ENCODE measurements at regions not wholly inside any gene's neighbourhood (a gene's known extent, or its start where the extent isn't known, plus 50 kb on each side); places are given as distances from the start of the nearest gene placed in this dataset.
"Not testable (repeated sequence)": the region's sequence is repeated elsewhere in the genome, so short reads cannot be mapped to it uniquely, and the experiment has no call there.

DNA sequence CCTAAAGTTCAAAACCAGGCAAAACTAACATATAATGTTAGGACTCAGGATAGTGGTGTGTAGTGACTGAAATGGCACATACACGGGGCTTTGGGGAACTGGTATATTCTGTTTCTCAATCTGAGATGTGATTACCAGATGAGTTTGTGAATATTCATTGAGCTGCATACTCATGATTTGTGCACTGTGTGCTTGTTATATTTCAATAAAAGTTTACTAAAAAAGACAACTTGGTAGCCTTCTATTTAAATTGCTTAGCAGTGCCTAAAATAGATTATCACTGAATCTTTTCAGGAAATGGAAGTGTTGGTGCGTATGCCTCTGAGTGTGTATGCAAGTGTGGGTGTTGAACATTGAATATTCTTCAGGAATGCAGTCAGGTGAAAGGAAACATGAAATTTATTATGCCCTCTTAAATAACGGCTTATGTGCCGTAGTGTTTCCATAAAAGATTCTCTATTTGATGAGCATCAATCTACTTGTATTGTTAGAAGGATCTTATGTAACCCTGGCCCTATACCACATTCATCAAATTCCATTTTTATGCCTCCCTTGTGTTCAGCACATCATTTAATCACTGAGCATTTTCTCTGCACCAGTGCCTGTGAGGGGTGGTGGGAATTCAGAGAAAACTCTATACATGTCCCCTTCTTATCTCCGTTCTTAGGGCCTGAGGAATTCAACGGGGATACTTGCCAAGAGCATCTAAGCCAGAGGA lies 82.6 kb upstream of the AUTS2 start:
- H3K4me3 Mint-ChIP-seq: no peak overlapping the region
- CTCF ChIA-PET: no interaction called here
- H3K27ac Mint-ChIP-seq: no peak overlapping the region
- H3K9me3 Mint-ChIP-seq: peaks cover 2% of the 10 kb centered on the region
- H3K27me3 Mint-ChIP-seq (ENCODE audit: low read depth): no peaks in the 10 kb centered on the region
- DNase-seq: no peak
- no peaks in the 10 kb centered on the region for H3K4me1 Mint-ChIP-seq (ENCODE audit: low read depth)
- no peaks in the 10 kb centered on the region for H3K36me3 Mint-ChIP-seq (ENCODE audit: low read depth)
- intact Hi-C loops (cut with micrococcal nuclease): no loop called here

DNA sequence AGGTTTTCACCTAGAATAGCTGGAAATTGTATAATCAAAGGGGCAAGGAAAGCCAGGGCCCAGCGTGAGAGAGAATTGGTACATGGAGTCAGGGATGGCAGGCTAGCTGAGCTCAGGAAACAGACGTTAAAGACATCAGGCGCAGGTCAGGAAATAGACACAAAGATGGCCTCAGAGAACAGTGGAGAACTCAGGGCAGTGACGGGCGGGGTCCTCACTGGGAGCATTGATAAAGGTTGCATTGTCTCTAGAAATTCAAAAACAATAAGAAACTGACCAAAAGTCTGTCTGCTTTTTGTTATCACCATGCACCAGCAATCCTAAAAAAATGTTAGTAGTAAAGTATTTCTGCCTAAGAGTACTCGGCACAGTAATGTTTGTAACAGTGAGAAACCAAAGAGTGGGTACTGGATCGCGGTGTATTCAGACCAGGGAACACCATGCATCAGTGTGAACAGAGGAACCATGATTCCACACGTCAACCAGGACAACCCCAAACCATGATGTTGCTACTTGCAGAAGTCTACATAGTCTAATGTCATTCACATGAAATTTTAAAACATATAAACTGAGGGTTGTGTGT lies 81.9 kb upstream of the AUTS2 start:
- H3K27me3 Mint-ChIP-seq (ENCODE audit: low read depth): no peaks in the 10 kb centered on the region
- intact Hi-C loops (cut with micrococcal nuclease): no loop called here
- no peak for DNase-seq
- H3K36me3 Mint-ChIP-seq (ENCODE audit: low read depth): no peaks in the 10 kb centered on the region
- no peak overlapping the region for H3K4me3 Mint-ChIP-seq
- no peaks in the 10 kb centered on the region for H3K4me1 Mint-ChIP-seq (ENCODE audit: low read depth)
- H3K9me3 Mint-ChIP-seq: peaks cover 2% of the 10 kb centered on the region
- CTCF ChIA-PET: no interaction called here
- H3K27ac Mint-ChIP-seq: no peak overlapping the region

DNA sequence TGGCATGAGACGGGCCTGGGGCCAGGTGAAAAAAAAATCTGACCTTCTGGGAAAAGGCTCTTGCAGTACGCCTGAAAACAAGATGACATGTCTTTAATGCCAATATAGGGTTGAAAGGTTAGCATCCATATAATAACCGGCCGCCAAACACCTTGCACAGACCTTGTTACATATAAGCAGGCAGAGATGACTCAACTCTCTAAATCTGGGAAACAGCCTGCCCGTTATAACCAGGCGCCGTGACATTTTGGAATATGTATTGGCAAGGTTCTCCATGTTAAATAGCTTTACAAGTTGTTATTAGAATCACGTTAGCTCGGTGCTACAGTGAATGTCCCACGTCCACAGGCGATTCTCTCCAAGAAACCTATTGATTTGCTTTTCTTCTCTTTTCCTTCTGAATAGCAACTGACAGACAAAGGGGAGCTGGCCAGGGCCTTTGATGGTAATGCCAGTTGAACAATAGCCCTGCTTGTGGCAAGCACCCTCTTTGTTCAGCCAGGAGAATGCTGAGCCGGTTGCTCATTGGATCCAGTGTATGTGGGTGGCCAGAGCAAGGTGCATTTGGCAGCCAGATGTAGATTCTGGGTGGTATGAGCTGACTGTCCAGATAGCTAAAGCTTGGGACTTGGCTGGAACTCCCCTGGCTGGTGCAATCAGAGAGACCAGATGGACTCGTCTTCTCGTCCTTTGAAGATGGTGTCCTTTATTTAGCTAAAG lies 80.1 kb upstream of the AUTS2 start:
- Mint-ChIP-seq H3K4me1 (ENCODE audit: low read depth) (no peaks in the 10 kb centered on the region), H3K4me3 (no peak overlapping the region), H3K27ac (no peak overlapping the region), H3K9me3 (peaks cover 2% of the 10 kb centered on the region), H3K27me3 (ENCODE audit: low read depth) (no peaks in the 10 kb centered on the region), H3K36me3 (ENCODE audit: low read depth) (no peaks in the 10 kb centered on the region)
- DNase-seq: no peak
- CTCF ChIA-PET: interaction anchor here (0.6 kb wide), 1 partner anchor 32 kb away, joined by 3 read pairs; no protein-coding TSS in a partner anchor
- intact Hi-C loops (cut with micrococcal nuclease): no loop called here

DNA sequence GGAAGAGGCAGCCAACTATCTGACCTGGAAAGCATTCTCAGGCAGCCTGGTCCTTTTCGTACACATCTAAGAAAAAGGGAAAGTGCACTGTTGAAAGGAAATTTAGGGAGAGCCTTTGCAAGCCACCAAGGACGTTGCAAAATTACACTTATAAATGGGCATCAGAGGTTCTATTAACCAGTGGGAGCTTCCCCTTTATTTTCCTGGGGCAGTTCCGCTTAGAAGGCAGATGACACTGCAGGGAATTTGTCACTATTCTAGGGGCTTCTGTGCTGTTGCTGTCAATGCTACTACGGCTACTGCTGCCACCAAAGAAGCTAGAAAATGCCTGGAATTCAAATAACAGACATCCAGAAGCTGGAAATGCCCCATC lies 79.6 kb upstream of the AUTS2 start:
- Mint-ChIP-seq H3K9me3 (peaks cover 2% of the 10 kb centered on the region), H3K36me3 (ENCODE audit: low read depth) (no peaks in the 10 kb centered on the region), H3K27me3 (ENCODE audit: low read depth) (no peaks in the 10 kb centered on the region), H3K4me1 (ENCODE audit: low read depth) (no peaks in the 10 kb centered on the region), H3K4me3 (no peak overlapping the region), H3K27ac (no peak overlapping the region)
- CTCF ChIA-PET: interaction anchor here (0.6 kb wide), 1 partner anchor 31 kb away, joined by 3 read pairs; no protein-coding TSS in a partner anchor
- intact Hi-C loops (cut with micrococcal nuclease): no loop called here
- no peak for DNase-seq

DNA sequence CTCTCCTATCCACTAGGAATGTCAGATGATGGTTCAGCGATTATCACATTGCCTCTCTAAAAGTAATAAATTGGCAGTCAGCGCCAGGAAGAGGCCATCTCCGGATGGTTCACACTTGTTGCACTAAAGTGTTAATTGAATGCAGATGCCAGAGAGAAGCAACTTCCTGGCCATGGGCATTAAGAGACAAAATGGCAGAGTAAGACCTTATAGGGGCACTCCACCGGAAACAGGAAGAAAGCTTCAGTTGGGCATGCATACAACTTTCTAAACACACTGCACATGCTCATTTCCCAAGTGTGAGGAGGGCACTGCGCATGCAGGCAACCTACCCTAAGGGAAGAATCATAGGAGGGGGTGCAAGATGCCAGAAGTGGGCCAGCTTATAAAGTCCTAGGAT lies 71.7 kb upstream of the AUTS2 start:
- H3K4me3 Mint-ChIP-seq: no peak overlapping the region
- intact Hi-C loops (cut with micrococcal nuclease): no loop called here
- no peaks in the 10 kb centered on the region for H3K9me3 Mint-ChIP-seq
- no peak for DNase-seq
- no peaks in the 10 kb centered on the region for H3K27me3 Mint-ChIP-seq (ENCODE audit: low read depth)
- CTCF ChIA-PET: no interaction called here
- no peaks in the 10 kb centered on the region for H3K36me3 Mint-ChIP-seq (ENCODE audit: low read depth)
- H3K27ac Mint-ChIP-seq: no peak overlapping the region
- no peaks in the 10 kb centered on the region for H3K4me1 Mint-ChIP-seq (ENCODE audit: low read depth)

DNA sequence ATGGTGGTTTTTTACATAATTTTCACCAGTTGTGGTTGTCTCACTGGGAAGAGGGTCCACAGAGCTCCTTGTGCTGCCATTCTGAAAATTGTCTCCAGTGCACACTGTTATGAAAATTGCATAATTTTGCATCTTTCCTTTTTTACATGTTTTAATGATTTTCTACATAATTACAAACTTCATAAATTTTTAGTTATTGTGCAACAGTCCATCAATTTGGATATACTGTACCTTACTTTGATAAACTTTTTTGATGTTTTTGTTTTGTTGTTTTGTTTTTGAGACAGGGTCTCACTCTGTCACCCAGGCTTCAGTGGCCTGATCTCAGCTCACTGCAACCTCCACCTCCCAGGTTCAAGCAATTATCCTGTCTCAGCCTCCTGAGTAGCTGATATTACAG lies 70.6 kb upstream of the AUTS2 start:
- H3K27ac Mint-ChIP-seq: no peak overlapping the region
- intact Hi-C loops (cut with micrococcal nuclease): no loop called here
- H3K36me3 Mint-ChIP-seq (ENCODE audit: low read depth): no peaks in the 10 kb centered on the region
- H3K4me1 Mint-ChIP-seq (ENCODE audit: low read depth): no peaks in the 10 kb centered on the region
- no peak for DNase-seq
- H3K4me3 Mint-ChIP-seq: no peak overlapping the region
- CTCF ChIA-PET: no interaction called here
- no peaks in the 10 kb centered on the region for H3K27me3 Mint-ChIP-seq (ENCODE audit: low read depth)
- peaks cover under 1% of the 10 kb centered on the region for H3K9me3 Mint-ChIP-seq

DNA sequence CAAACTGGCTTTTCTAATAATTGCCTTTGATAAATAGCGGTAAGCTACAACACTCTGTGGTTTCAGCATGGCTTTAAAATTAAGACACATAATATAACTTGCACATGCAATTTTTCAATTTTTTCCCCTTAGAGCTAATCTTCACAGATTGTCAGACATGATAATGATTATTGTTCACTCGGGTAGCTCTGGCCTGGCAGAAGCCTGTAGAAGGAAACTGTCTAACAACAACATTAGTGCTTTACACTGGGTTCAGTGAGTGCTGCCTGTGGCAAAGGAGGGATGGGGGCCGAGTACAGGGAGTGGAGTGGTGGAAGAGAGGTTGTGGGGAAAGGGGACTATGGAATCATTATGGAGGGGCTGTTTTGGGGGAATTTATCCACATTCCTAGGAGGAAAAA lies 67.2 kb upstream of the AUTS2 start:
- no peak overlapping the region for H3K4me3 Mint-ChIP-seq
- no peak overlapping the region for H3K27ac Mint-ChIP-seq
- no peaks in the 10 kb centered on the region for H3K4me1 Mint-ChIP-seq (ENCODE audit: low read depth)
- intact Hi-C loops (cut with micrococcal nuclease): no loop called here
- H3K36me3 Mint-ChIP-seq (ENCODE audit: low read depth): no peaks in the 10 kb centered on the region
- H3K27me3 Mint-ChIP-seq (ENCODE audit: low read depth): no peaks in the 10 kb centered on the region
- H3K9me3 Mint-ChIP-seq: peaks cover 6% of the 10 kb centered on the region
- CTCF ChIA-PET: no interaction called here
- DNase-seq: no peak

DNA sequence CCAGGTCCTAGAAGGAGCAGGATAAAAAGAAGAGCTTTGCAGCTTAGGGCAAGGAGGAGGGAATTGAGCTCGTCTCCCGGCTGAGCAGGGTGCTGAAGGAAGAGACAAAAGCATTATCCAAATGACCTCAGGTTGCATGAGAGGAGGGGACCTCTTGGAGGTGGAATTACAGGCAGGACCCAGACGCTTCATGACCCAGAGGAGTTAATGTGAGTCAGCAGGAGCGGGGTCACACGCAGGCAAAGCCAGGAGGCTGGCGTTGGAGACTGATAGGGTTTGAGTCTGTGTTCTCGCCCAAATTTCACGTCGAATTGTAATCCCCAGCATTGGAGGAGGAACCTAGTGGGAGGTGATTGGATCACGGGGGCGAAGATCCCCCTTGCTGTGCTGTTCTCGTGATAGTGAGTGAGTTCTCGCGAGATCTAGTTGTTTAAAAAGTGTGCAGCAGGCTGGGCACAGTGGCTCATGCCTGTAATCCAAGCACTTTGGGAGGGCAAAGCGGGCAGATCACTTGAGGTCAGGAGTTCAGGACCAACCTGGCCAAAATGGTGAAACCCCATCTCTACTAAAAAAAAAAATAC lies 63.7 kb upstream of the AUTS2 start:
- Mint-ChIP-seq H3K27me3 (ENCODE audit: low read depth) (no peaks in the 10 kb centered on the region), H3K27ac (no peak overlapping the region), H3K9me3 (peaks cover 6% of the 10 kb centered on the region), H3K4me1 (ENCODE audit: low read depth) (no peaks in the 10 kb centered on the region), H3K36me3 (ENCODE audit: low read depth) (no peaks in the 10 kb centered on the region), H3K4me3 (no peak overlapping the region)
- CTCF ChIA-PET: no interaction called here
- DNase-seq: no peak
- intact Hi-C loops (cut with micrococcal nuclease): no loop called here

DNA sequence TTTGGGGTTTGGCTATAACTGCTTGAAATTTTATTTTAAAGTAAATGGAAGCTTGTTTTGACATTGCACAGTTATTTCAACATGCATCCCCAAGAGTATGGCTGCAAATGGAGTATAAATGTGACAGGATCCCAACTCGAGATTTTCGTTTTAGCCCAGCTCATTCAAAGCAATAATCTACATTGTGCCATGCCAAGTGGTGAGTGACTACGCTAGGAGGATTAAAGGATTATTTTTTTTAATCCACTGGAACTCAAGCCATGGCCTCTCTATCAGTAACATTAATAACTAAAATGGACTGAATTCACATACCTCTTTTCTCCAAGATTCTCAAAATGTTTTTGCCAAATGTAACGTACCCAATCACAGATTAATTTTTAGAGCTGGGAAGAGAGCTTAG lies 60.6 kb upstream of the AUTS2 start:
- Mint-ChIP-seq H3K4me3 (no peak overlapping the region), H3K4me1 (ENCODE audit: low read depth) (no peaks in the 10 kb centered on the region), H3K27me3 (ENCODE audit: low read depth) (no peaks in the 10 kb centered on the region), H3K27ac (no peak overlapping the region), H3K36me3 (ENCODE audit: low read depth) (no peaks in the 10 kb centered on the region), H3K9me3 (peaks cover 17% of the 10 kb centered on the region)
- no peak for DNase-seq
- intact Hi-C loops (cut with micrococcal nuclease): no loop called here
- CTCF ChIA-PET: no interaction called here

DNA sequence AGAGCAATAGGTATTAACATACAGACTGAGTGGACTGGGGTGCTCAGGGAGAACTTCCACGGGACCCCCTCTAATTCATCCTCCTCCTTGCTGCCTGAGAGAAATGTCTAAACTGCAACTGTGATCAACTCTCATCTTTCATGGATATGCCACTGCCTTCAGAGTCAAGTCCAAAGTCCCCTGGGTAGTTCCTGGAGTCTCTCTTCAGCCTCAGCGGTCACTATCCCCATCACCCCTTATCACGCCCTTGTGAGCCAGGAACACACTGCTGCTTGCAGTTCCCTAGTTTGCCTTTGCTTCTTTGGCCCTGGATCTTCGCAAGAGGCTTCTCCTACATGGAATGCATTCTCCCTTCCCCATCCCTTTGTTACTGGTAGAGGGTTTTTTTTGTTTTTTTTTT lies 58.7 kb upstream of the AUTS2 start:
- Mint-ChIP-seq H3K9me3 (peaks cover 13% of the 10 kb centered on the region), H3K27me3 (ENCODE audit: low read depth) (no peaks in the 10 kb centered on the region), H3K4me3 (no peak overlapping the region), H3K36me3 (ENCODE audit: low read depth) (no peaks in the 10 kb centered on the region), H3K4me1 (ENCODE audit: low read depth) (no peaks in the 10 kb centered on the region), H3K27ac (no peak overlapping the region)
- intact Hi-C loops (cut with micrococcal nuclease): no loop called here
- CTCF ChIA-PET: no interaction called here
- DNase-seq: no peak

DNA sequence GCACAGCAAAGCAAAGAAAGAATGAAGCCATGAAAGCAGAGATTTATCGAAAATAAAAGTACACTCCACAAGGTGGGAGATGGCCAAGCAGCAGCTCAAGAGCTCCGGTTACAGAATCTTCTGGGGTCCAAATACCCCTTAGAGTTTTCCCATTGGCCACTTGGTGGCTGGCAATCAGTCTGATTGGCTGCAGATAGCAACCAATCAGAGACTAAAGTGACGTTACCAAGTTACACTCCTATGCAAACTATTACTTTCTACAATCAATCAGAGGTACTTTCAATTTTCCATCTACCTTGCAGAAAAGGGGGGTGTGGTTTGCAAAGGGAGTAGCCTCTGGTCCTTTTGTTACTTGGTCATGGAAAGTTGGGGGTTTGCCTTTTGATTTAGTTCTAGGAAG lies 58.0 kb upstream of the AUTS2 start:
- Mint-ChIP-seq H3K27ac (no peak overlapping the region), H3K4me3 (no peak overlapping the region), H3K27me3 (ENCODE audit: low read depth) (no peaks in the 10 kb centered on the region), H3K36me3 (ENCODE audit: low read depth) (no peaks in the 10 kb centered on the region), H3K9me3 (peaks cover 12% of the 10 kb centered on the region), H3K4me1 (ENCODE audit: low read depth) (no peaks in the 10 kb centered on the region)
- CTCF ChIA-PET: no interaction called here
- intact Hi-C loops (cut with micrococcal nuclease): no loop called here
- DNase-seq: no peak

DNA sequence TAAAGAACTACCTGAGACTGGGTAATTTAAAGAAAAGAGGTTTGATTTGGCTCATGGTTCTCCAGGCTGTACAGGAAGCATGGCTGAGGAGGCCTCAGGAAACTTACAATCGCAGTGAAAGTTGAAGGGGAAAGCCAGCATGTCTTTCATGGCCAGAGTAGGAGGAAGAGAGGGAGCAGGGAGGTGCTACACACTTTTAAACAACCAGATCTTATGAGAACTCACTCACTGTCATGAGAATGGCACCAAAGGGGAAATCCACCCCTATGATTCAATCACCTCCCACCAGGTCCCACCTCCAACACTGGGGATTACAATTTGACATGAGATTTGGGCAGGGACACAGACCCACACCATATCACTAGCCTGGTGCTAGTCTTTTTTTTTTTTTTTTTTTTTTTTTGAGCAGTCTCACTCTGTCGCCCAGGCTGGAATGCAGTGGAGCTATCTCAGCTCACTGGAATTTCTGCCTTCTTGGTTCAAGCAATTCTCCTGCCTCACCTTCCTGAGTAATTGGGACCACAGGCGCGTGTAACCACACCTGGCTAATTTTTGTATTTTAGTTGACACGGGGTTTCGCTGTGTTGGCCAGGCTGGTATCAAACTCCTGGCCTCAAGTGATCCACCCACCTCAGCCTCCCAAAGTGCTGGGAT lies 56.4 kb upstream of the AUTS2 start:
- H3K36me3 Mint-ChIP-seq (ENCODE audit: low read depth); H3K4me3 Mint-ChIP-seq; H3K27me3 Mint-ChIP-seq (ENCODE audit: low read depth); H3K27ac Mint-ChIP-seq; H3K4me1 Mint-ChIP-seq (ENCODE audit: low read depth); intact Hi-C loops (cut with micrococcal nuclease); CTCF ChIA-PET: not testable (repeated sequence)
- peaks cover 12% of the 10 kb centered on the region for H3K9me3 Mint-ChIP-seq
- DNase-seq: peak; percentile 5

Measured in activated naive CD4-positive, alpha-beta T cell treated with anti-CD3 and anti-CD28 coated beads for 36 hours (primary cell).